GM18519 (cell line): ENCODE measurements at regions not wholly inside any gene's neighbourhood (a gene's known extent, or its start where the extent isn't known, plus 50 kb on each side); places are given as distances from the start of the nearest gene placed in this dataset.
"Not testable (repeated sequence)": the region's sequence is repeated elsewhere in the genome, so short reads cannot be mapped to it uniquely, and the experiment has no call there.

Experiments
- ATAC-seq: cut with Tn5 transposase; IDR thresholded peaks from one replicate; pipeline ENCODE4 v1.9.1; 2021; ENCODE audit warnings: mild to moderate bottlenecking, moderate library complexity; ENCODE audit not compliant: unreplicated experiment, low FRiP score

DNA sequence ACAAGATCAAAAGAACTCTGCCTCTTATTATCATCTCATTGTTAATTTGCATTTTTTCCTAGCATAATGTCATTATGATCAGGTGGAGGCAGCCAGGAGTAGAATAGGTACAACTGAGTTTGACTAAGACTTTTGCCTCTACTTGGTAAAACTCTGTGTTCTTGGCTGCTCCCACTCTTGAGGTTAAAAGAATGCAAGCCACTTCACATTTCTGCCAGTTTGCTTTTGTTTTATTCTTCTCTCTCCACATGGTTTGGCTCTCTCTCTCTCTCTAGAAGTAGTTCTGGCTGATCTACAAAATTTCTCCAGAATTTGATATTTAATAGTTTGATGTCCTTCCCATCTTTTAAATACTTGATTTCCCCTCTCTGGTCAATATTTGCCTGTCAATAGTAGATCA, 170.7 kb upstream of the E2F7 start:
- ATAC-seq, result no peak

DNA sequence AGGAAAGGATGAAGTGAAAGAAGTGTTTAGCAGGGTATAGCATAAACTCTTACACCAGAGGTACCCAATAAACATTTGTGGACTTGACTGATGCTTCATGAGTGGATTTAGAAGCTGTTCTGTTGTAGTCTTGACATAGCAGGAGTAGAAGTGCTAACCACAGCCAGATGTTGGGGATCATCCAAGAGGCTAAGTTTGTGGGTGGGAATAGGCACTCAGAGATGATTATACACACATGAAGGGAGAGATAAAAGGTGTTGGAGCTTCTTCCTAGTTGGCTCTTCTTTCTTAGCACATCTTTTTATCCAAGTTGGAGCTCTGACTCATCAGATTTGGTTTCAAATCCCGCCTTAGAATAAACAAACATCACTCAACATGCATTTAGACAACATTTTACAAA, 166.7 kb upstream of the E2F7 start:
- no peak for ATAC-seq

DNA sequence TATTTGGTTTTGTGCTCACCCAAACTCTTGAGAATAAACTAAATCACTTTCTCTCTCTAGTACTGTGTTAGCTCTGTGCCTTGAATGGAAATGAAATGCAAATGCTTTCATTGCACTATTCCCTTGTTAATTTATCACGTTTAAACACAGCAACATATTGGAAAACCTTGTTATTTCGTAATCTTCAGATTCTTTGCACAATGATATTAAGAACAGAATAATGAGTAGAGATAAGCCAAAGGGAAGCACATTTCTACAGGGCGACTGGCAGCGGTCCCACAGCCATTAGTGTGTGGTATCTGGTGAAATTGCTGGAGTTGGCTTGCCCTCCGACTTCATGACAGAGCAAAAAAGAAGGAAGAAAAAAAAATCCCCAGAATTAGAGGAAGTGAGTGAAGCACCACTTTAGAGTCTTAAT, 166.1 kb upstream of the E2F7 start:
- no peak for ATAC-seq

DNA sequence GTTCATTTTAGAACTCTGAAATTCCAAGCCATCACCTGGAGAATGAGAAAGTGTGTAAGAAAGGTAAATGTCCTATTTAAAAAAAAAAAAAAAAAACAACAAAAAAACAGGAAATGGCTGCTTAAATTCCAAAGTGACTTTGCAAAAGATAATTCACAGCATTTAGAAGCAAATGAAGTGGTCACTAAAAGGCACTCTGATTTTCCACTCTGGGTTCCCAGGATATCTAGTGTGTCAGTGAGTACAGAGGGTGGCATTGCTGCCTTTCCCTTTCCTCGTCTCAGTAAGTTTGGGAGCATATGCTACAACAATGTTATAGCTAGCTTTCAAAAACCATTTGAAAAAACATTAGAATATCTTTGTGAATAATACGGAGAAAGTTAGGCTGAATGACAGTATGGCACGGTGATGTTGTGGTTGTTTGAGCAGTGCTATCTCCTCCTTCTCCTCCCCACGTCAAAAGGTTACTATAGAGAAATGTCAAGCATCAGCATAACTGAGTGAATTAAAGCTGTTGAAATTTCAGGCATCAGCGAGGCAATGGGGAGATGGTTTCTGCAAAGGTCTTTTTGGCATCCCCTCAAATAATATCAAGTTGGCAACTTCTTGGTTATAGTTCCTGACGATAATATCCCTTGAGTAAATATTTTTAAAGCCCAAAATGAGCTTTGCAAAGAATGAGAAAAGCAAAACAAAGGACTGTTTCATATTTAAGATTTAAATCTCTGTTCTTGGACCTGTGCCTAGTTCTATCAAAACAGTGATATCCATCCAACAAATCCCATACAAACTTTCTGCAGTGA, 164.5 kb upstream of the E2F7 start:
- ATAC-seq, result no peak

DNA sequence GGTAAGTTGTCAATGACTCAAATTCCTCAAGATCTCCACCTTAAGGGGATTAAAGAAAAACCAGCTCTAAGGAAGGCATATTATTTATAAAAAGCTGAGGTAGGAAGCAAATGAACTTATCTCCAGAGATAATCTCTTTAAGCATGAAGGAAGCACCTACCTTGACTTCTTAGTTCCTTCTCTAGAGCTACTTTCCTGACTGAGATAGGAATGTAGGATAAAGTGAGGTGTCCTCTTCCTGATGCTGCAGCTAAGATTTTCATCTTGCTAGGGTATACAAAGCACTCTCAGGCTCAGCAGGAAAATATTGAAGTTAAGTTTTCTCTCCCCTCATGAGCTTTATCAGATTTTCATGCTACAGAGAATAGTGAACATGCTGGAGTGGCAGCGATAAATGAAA, 163.0 kb upstream of the E2F7 start:
- ATAC-seq, result no peak

DNA sequence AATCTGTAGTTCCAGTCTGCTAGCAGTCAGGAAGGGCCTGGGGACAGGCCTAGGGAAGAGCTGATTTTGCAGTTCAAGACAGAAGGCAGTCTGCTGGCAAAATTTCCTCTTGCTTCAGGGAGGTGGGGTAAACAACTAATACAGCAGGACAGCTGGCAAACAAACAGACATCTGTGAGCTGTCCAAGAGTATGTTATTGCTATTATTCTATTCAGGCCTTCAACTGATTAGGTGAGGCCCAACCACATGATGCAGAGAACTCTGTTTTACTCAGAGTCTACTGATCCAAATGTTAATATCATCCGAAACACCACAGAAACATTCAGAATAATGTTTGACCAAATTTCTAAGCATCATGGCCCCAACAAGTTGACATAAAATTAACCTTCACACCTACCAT, 161.0 kb upstream of the E2F7 start:
- no peak for ATAC-seq

DNA sequence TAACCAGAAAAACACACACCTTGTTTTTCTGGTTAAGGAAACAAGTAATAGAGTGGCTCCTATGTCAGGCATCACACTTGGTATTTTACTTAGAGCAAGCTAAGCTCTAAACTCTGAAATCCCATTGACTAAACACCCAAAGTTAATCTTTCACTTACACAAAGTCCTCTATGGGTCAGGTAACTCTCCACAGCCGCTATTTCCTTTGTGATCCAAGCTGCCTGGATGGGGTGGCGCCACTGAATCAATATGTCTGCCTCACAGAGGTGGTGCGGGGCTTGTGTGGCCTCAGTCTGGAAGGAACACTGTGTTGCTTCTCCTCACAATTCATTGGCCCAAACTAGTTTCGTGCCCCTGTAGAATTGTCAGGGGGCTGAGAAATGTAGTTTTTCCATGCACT, 160.0 kb upstream of the E2F7 start:
- ATAC-seq, result no peak

DNA sequence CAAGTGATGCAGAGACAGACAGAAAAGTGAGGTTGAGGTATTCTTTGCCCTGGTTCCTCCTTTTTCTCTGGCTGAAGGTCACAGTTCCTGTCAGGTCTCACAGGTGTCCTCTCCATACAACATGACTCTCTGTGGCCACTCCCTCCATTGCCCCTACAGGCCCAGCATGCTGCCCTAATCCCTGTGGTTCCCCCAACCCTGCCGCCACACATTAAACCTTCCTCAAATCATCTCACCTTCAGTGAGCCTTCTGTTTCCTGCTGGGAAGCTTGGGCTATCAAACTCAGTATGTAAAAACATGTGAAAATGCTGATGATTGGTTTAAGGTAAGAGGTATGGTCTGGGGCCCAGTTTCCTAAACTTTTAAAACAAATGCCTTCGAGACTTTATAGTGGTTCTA, 159.0 kb upstream of the E2F7 start:
- ATAC-seq, result no peak

DNA sequence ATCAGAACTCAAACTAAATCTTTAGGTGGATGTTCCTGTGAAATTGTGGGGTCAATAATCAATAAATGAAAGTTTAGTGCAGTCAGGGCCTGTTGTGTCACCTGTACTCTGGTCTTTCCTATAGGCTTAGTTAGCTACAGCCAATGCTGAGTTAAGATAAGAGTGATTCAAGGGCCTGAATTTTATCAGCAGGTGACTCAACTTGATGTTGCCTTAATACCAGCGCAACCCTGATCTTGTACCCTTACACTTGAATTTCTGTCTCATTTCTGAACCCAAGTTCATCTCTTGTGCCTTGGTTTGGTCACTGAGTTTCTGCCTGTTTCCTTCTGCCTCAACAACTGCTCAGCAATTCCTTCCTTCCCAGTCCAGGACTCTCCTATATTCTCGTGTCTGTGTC, 157.0 kb upstream of the E2F7 start:
- ATAC-seq, result no peak

DNA sequence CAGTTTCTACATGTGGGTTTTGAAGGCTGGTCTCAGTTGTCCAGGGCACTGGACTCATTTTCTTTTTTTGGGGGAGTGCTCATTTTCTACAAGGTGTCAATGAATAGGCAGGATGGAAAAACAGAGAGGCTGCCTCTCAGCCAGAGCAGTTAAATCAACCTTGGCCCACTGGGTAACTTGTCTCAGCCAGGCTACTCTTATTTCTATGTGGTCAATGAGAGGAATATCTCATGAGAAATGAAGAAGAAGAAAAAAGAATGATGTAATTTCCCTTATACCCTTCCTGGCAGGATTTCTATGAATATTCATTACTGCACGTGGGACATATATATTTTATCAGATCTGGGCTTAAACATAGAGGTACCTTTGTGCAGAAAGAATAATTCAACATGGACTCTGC, 155.2 kb upstream of the E2F7 start:
- ATAC-seq, result no peak

DNA sequence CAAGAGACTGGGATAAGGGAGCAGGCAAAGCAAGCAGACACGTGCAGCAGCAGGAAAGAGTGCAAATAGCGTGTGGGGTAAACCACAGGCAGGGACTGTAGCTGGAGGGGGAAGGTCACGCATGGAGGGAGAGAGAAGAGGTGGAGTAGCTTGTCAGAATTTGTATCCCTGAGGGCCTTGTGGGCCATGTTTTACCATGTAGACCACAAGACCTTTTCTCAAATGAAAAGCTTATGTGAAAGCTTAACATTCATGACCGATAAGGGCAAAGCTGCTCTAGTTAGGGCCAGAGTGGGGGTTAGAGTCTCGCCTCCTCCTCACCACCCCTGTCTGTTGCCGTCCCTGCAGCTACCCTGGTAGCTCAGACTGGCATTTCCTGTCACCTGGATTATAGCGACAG, 152.9 kb upstream of the E2F7 start:
- ATAC-seq, result no peak

DNA sequence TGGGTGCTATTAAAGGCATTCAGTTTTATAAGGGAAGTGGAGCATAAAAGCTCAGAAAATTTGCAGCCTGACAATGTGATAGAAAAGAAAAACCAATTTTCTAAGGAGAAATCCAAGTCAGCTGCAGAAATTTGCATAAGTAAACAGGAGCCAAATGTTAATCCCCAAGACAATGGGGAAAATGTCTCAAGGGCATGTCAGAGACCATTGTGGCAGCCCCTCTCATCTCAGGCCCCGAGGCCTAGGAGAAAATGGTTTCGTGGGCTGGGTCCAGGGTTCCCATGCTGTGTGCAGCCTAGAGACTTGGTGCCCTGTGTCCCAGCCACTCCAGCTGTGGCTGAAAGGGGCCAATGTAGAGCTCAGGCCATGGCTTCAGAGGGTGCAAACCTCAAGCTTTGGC, 150.8 kb upstream of the E2F7 start:
- not testable (repeated sequence) for ATAC-seq

DNA sequence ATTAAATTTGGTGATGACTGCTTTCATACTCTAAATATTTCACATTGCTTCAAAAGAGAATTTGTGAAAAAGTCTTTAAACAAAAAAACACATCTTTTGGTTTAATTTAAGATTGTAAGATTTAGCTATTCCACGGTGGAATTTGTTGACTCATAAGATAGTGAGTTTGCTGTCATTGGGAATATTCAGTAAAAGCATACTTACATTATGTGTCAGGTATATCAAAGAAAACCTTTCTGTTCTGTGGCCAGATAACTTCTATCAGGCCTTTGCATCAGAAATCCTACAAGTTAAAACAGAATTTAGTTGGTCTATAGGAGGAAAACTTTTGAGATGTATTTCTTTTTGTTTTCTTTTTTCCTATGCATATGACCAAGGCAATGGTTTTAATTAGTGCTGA, 148.8 kb upstream of the E2F7 start:
- no peak for ATAC-seq

DNA sequence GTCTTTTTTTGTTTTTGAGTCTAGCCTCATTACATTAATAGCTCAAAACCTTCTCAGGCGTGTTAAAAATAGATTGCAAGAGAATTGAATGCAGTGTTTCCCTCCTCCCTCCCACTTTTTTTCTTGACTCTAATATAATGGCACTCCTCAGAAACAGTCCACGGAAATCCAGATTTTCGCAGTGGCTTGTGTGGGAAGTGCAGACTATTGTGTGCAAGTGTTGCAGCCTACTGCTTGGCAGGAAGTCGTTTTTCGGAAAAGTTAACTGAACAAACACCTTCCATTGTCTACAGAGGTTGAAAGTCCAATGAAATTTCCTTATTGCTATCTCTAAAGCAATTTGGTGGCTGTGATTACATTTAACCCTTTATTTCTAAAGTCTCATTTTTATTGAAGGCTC, 147.9 kb upstream of the E2F7 start:
- no peak for ATAC-seq

DNA sequence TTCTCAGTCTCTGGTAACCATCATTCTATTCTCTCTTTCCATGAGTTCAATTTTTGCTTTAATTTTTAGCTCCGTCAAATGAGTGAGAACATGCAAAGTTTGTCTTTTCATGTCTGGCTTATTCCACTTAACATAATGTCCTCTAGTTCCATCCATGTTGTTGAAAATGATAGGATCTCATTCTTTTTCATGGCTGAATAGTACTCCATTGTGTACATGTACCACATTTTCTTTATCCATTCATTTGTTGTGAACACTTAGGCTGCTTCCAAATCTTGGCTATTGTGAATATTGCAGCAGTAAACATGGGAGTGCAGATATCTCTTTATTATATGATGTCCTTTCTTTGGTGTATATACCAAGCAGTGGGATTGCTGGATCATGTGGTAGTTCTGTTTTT, 145.4 kb upstream of the E2F7 start:
- no peak for ATAC-seq

DNA sequence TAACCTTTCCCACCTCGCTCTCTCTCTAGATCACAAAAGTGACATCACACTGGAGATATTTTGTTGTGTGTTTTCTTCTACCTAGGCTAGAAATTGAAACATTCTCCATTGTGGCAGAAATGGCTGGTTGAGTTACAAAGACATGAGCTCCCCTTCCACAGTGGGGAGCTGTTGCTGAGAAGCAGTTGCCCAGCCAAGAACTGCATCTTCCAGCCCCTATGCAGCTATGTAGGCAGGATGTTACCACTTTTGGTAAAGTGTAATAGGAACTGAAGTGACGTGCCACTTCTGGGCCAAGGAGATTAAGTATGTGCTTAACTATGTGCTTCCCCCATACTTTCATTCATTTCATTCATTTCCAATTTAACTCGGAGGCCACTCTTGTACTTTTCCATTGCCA, 138.7 kb upstream of the E2F7 start:
- ATAC-seq, result no peak

DNA sequence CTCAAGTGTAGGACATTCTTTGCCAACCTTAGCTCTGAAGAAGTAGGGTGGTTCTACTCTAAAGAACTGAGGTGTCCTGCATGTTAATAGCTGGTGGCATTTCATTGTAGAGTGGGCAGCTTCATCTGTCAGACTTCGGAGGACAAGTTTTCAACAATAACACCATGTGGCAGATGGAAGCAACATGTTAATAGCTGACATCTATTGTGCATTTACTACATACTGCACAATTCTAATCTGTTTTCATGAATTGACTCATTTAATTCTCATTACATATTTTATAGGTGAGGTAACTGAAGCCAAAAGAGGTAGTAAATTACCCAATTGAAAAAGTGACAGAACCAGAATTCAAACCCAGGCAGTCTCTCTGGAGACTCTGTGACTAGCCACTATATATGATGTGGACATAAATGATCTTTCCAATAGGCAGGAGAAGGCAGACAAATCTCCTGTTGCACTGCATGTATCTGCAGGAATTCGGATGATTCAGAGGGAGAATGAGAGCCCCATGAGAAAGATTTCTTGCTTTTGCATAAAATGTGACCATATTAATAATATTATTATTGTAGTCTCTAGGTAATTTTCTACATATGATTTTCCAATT, 137.2 kb upstream of the E2F7 start:
- ATAC-seq, result no peak

DNA sequence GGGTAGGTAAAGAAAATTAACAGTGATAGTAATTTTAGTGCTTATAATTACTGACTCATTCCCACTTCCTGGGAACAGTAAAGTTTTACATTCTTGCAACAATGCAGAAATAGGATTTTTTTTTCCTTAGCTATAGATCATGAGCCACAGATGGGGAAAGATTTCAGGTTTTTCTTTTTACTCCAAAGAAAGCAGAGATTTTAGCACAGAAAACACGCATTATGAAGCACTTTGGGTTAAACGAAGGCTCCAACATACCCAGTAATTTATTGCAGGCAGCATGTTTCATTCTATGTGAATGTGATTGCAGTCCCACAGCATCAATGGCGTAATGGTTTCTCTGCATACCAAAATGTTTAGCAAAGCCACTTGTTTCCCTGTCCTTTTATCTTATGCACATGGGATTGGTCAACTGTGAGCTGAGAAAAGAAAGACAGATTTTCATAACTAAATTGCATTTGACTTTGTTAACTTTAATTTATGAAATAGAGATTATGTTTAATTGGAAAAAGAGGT, 124.6 kb upstream of the E2F7 start:
- no peak for ATAC-seq

DNA sequence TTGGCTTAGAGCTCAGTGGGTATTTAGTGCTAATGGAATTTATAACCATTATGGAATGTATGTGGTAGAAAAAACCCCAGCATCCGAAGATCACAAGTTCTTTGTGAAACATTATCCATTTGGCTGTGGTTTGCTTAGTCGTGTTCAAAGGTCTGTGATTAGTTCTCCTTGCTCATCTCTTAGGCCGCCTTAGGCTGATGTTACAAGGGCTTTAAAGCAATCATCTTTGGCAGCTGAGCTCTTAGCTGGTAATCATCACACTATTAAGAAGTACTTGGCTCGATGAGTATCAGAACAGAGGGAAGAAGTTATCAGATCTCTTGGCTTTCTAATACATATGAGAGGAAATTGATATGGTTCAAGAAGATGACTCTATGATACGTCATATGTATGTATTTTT, 124.1 kb upstream of the E2F7 start:
- no peak for ATAC-seq

DNA sequence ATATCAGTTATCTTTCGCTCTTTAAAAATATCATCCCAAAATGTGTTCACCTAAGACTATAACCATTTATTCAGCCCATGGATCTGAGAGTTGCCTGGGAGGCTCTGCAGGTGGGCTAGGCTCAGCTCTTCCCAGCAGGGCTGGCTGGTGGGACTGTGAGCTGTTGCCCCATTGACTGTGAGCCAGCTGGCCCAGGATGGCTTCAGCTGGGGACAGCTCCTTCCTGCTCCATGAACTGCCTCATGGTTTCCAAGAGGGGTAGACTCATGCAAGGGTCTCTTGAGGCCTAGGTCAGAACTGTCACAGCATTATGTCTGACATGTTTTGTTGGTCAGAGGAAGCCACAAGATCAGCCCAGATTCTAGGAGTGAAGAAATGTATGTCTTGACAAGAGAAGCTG, 114.1 kb upstream of the E2F7 start:
- ATAC-seq, result no peak

DNA sequence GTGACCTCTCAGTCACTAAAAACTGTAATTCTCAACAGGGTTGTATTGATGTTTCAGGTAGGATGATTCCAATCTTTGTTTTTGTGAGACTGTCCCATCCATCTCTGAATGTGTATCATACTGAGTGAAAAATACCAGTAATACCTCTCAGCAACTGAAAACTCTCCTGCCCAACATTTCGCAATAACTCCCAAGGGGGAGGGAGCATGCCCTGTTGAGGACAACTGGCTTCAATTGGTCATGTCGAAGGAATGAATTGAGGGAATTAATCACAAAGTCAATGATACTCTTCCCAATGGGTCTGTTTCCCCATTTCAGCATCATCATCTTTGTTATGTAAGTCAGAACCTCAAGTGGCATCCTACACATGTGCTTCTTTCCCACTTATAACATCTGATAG, 102.4 kb upstream of the E2F7 start:
- ATAC-seq, result no peak

DNA sequence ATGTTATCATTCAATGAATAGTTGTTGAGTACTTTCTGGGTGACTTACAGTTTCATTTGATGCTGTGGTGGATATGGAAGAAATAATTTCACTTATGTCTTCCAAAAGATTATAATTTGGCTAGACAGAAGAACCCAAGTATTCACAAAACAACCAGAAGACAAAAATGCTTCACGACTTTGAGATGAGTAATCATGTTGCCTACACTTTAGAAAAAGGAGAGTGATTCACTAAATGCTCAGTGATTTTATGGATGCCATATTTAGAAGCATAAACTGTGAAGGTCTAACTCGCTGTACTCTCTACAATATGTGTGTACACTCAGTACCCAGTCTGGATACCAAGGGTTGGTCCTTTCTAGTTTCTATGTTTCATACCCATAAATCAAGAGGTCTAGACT, 101.3 kb upstream of the E2F7 start:
- ATAC-seq, result no peak
